ENCODE measurements at regions not wholly inside any gene's neighbourhood (a gene's known extent, or its start where the extent isn't known, plus 50 kb on each side); places are given as distances from the start of the nearest gene placed in this dataset.
"Not testable (repeated sequence)": the region's sequence is repeated elsewhere in the genome, so short reads cannot be mapped to it uniquely, and the experiment has no call there.

DNA sequence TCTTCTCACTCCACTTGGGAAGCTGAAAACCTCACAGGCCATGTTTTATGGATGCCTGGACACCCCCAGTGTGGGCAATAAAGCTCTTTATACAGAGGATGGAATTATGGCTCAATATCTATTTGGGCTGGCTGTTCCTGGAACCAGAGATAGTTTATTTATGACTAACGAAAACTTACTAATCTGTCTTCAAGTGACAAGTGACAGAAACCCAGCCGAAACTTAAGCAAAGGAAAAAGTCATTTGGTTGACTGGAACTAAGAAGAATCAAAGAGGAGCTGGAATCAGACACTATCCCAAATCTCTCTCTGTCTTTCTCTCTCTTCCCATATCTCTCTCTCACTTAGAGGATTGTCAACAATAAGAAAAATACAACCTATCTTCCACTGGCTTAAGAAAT lies 78.3 kb upstream of the CDK6 start:
- DNase-seq (ENCODE audit: low spot score) = no peak

DNA sequence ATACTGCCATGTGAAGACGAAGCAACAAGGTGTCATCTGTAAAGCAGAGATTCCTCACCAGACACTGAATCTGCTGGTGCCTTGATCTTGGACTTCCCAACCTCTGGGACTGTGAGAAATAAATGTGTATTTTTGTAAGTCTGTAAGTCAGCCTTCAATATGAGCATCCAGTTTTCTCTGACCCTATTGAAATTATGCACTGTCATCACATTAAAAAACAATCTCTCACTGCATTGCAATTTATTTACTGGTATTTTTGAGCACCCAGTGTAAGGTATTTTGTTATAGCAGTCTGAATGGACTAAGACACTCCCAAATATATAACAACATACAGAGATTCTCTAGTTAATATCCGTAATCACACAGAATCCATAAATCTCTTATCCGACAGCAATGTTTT lies 77.5 kb upstream of the CDK6 start:
- no peak for DNase-seq (ENCODE audit: low spot score)

DNA sequence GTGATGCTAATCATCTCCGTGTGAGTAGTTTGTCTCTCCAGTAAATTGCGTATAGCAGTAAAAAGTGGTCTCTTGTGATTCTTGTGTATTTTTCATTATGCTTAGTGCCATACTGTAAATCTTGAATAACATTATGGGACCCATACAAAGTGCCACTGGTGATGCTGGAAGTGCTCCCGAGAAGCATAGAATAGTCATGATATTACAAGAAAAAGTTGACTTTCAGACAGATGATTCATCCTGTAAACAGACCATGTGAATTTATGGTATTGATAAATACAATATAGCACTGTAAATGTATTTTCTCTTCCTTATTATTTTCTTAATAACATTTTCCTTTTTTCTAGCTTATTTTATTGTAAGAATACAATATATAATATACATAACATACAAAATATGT lies 74.6 kb upstream of the CDK6 start:
- DNase-seq (ENCODE audit: low spot score) = no peak

DNA sequence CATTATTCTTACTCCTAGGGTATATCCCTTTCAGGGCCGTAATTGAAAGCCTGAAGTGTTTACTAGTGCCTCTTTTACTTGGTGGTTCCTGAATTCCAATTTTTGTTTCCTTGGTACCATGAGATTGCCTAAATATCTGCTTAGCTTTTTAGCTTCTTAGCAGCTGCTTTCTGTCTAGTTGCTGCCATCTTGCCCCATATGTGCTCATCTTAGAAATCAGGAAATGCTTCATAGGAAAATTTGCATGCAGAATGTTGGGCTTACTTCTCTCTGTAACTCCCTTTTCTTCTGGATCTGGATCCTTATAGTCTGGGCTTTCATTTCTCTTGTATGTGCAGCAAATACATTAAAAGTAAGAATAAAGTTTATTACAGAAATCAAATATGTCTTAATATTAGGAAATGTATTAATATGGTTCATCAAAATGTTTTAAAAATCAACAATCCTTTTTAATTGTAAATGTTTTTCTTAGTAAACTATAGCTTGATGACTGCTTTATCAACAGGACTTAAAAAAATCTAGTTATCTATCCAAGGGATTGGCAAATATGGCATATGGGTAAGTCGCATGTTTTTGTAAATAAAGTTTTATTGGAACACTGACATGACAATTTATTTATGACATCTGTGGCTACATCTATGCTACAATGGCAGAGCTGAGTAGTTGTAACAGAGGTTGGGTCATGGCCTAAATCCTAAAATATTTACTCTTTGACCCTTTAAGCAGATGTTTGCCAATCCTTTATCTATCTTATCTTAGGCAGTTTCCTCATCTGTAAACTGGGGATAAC lies 73.5 kb upstream of the CDK6 start:
- DNase-seq (ENCODE audit: low spot score) = no peak

DNA sequence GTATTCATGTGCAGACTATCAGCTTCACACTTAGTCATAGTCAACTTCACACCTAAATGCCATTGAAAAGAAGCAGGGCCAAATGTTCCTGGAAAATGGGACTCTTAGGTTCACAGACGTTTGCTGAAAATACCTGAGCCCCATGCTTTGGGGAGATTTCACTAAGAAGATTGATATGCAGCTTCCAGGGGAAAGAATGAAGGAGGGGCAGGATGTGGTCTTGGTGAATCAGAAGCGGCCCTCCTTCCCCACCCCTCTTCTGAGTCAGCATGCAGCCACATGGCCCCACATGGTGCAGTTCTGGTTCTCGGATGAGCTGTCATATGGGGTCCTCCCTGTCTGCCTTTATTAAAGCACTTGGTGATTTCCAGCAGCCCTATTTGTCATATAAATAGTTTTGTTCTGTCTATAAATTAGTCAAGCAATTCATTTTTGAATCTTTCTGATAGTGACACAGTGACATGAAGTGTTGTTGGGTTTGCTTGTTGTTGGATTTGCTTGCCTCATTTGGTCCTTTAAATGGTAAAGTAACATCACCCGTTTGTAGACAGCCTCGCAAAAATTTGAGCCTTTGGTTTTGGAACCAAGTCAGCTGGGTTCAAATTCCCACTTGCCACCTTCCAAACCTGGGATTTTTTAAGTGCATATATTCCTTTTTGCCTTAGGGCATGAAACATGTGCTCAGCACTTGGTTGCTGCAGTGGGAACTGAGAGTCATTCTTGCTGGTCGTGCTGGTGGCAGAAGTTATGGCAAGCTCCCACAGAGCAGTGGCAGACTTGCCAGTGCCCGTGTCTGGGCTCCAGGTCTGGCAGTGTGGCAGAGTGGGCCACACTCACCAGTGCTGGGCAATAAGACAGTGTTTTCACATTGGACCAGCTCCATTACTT lies 68.1 kb upstream of the CDK6 start:
- DNase-seq (ENCODE audit: low spot score) = no peak

DNA sequence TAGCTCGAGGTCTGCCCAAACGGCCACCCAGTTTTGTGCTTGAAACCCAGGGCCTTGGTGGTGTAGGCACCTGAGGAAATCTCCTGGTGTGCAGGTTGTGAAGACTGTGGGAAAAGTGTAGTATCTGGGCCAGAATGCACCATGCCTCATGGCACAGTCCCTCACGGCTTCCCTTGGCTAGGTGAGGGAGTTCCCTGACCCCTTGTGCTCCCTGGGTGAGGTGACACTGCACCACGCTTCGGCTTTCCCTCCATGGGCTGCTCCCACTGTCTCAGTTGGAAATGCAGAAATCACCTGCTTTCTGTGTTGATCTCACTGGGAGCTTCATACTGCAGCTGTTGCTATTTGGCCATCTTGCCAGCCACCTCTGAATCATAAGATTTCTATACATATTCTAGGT lies 62.4 kb upstream of the CDK6 start:
- no peak for DNase-seq (ENCODE audit: low spot score)

DNA sequence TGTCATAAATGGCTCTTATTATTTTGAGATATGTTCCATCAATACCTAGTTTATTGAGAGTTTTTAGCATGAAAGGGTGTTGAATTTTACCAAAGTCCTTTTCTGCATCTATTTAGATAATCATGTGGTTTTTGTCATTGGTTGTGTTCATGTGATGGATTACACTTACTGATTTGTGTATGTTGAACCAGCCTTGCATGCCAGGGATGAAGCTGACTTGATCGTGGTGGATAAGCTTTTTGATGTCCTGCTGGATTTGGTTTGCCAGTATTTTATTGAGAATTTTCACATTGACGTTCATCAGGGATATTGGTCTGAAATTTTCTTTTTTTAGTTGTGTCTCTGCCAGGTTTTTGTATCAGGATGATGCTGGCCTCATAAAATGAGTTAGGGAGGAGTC lies 58.5 kb upstream of the CDK6 start:
- DNase-seq (ENCODE audit: low spot score) = not testable (repeated sequence)

DNA sequence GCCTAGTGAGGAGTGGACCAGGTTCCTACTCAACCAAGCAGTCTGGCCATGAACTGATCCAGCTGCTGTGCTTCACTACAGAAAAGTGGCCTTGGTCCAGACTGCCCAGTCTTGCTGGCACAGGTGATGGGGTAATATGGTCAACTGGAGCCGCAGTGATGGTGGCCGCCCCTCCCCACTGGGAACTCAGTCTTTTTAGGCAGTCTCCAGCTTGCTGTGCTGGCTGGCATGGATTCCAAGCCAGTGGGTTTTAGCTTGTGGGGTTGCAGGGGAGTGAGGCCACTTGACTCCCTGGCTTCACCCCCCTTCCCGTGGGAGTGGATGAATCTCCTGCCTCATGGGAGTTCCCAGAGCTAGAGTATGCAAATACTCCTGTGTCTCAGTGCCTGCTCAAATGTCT lies 52.7 kb upstream of the CDK6 start:
- DNase-seq (ENCODE audit: low spot score) = no peak

Measured in hematopoietic multipotent progenitor cell treated with erythropoietin and hydrocortisone succinate and interleukin-3 and kit ligand, for 15 days (in vitro differentiated cells).